ENCODE measurements at regions not wholly inside any gene's neighbourhood (a gene's known extent, or its start where the extent isn't known, plus 50 kb on each side); places are given as distances from the start of the nearest gene placed in this dataset.

- H3K4me3 ChIP-seq (ENCODE audit: low read depth, low read length): no peak overlapping the region
- no peaks in the 10 kb centered on the region for H3K9me3 ChIP-seq
- DNase-seq: no peak
- H3K4me1 ChIP-seq: no peaks in the 10 kb centered on the region
- no peaks in the 10 kb centered on the region for H3K36me3 ChIP-seq
- no peaks in the 10 kb centered on the region for H3K27me3 ChIP-seq
- TF ChIP-seq CTCF (IDR thresholded peaks at IDR 0.05; ENCODE audit: low read depth, low read length): no peak
Measured at GRCh38 chr3:30256474-30256873, 349.9 kb upstream of the TGFBR2 start.

- Histone ChIP-seq H3K4me3 (ENCODE audit: low read depth, low read length) (no peak overlapping the region), H3K36me3 (no peaks in the 10 kb centered on the region), H3K4me1 (no peaks in the 10 kb centered on the region)
Measured at GRCh38 chr3:30258426-30259392, 347.7 kb upstream of the TGFBR2 start.

GRCh38 chr3:30259730-30260129 lies 346.7 kb upstream of the TGFBR2 start:
- Histone ChIP-seq H3K27me3 (no peaks in the 10 kb centered on the region), H3K9me3 (no peaks in the 10 kb centered on the region), H3K4me3 (ENCODE audit: low read depth, low read length) (no peak overlapping the region), H3K36me3 (no peaks in the 10 kb centered on the region), H3K4me1 (no peaks in the 10 kb centered on the region)
- no peak for TF ChIP-seq CTCF (IDR thresholded peaks at IDR 0.05; ENCODE audit: low read depth, low read length)
- no peak for DNase-seq

More at GRCh38 chr3:30258426-30259392, 347.7 kb upstream of the TGFBR2 start:
- DNase-seq: no peak
- Histone ChIP-seq H3K27me3 (no peaks in the 10 kb centered on the region), H3K9me3 (no peaks in the 10 kb centered on the region)
- TF ChIP-seq CTCF (IDR thresholded peaks at IDR 0.05; ENCODE audit: low read depth, low read length): no peak

- Histone ChIP-seq H3K4me3 (ENCODE audit: low read depth, low read length) (no peak overlapping the region), H3K4me1 (no peaks in the 10 kb centered on the region), H3K9me3 (no peaks in the 10 kb centered on the region), H3K36me3 (no peaks in the 10 kb centered on the region), H3K27me3 (no peaks in the 10 kb centered on the region)
- DNase-seq: no peak
- TF ChIP-seq CTCF (IDR thresholded peaks at IDR 0.05; ENCODE audit: low read depth, low read length): no peak
Measured at GRCh38 chr3:30260762-30261161, 345.6 kb upstream of the TGFBR2 start.

- H3K36me3 ChIP-seq: no peaks in the 10 kb centered on the region
- no peaks in the 10 kb centered on the region for H3K4me1 ChIP-seq
- H3K9me3 ChIP-seq: no peaks in the 10 kb centered on the region
- DNase-seq: no peak
- no peak for TF ChIP-seq CTCF (IDR thresholded peaks at IDR 0.05; ENCODE audit: low read depth, low read length)
- no peaks in the 10 kb centered on the region for H3K27me3 ChIP-seq
- H3K4me3 ChIP-seq (ENCODE audit: low read depth, low read length): no peak overlapping the region
Measured at GRCh38 chr3:30263238-30263924, 343.0 kb upstream of the TGFBR2 start.

- no peaks in the 10 kb centered on the region for H3K4me1 ChIP-seq
- no peak overlapping the region for H3K4me3 ChIP-seq (ENCODE audit: low read depth, low read length)
- H3K27me3 ChIP-seq: no peaks in the 10 kb centered on the region
- no peaks in the 10 kb centered on the region for H3K36me3 ChIP-seq
- H3K9me3 ChIP-seq: no peaks in the 10 kb centered on the region
- no peak for DNase-seq
- no peak for TF ChIP-seq CTCF (IDR thresholded peaks at IDR 0.05; ENCODE audit: low read depth, low read length)
Measured at GRCh38 chr3:30263925-30264313, 342.5 kb upstream of the TGFBR2 start.
